HEK293 (cell line): ENCODE measurements at regions not wholly inside any gene's neighbourhood (a gene's known extent, or its start where the extent isn't known, plus 50 kb on each side); places are given as distances from the start of the nearest gene placed in this dataset.

Experiments
- GLIS2 ChIP-seq: fragments of 450-650 bp; formaldehyde crosslinking; IDR thresholded peaks from 2 replicates; pipeline ENCODE4 v1.5.1; 2016; ENCODE audit warnings: missing biosample characterization, missing genetic modification characterization
- ZNF416 ChIP-seq: fragments of 450-650 bp; formaldehyde crosslinking; IDR thresholded peaks from 2 replicates; pipeline ENCODE4 v1.5.1; 2016; ENCODE audit warnings: missing biosample characterization, missing genetic modification characterization
- ZNF645 ChIP-seq: fragments of 450-650 bp; formaldehyde crosslinking; IDR thresholded peaks from 2 replicates; pipeline ENCODE4; 2016; ENCODE audit warnings: missing biosample characterization, missing genetic modification characterization
- TF ChIP-seq, protein P1 (sequence below): fragments of 450-650 bp; formaldehyde crosslinking; IDR thresholded peaks from 2 replicates; pipeline ENCODE4 v1.5.1; 2016; ENCODE audit warnings: missing biosample characterization, missing genetic modification characterization
- TF ChIP-seq, protein P2 (sequence below): fragments of 450-650 bp; formaldehyde crosslinking; IDR thresholded peaks from 2 replicates; pipeline ENCODE4 v1.5.1; 2016; ENCODE audit warnings: missing biosample characterization, missing genetic modification characterization

GRCh38 chr4:38203609-38204008, 243.4 kb downstream of the PTTG2 start:
- TF ChIP-seq, protein P1, sequence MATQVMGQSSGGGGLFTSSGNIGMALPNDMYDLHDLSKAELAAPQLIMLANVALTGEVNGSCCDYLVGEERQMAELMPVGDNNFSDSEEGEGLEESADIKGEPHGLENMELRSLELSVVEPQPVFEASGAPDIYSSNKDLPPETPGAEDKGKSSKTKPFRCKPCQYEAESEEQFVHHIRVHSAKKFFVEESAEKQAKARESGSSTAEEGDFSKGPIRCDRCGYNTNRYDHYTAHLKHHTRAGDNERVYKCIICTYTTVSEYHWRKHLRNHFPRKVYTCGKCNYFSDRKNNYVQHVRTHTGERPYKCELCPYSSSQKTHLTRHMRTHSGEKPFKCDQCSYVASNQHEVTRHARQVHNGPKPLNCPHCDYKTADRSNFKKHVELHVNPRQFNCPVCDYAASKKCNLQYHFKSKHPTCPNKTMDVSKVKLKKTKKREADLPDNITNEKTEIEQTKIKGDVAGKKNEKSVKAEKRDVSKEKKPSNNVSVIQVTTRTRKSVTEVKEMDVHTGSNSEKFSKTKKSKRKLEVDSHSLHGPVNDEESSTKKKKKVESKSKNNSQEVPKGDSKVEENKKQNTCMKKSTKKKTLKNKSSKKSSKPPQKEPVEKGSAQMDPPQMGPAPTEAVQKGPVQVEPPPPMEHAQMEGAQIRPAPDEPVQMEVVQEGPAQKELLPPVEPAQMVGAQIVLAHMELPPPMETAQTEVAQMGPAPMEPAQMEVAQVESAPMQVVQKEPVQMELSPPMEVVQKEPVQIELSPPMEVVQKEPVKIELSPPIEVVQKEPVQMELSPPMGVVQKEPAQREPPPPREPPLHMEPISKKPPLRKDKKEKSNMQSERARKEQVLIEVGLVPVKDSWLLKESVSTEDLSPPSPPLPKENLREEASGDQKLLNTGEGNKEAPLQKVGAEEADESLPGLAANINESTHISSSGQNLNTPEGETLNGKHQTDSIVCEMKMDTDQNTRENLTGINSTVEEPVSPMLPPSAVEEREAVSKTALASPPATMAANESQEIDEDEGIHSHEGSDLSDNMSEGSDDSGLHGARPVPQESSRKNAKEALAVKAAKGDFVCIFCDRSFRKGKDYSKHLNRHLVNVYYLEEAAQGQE (tag by site-specific recombination) = no peak
- TF ChIP-seq GLIS2 (no peak), ZNF416 (tag by site-specific recombination) (no peak), ZNF645 (tag by site-specific recombination) (no peak)
- TF ChIP-seq, protein P2, sequence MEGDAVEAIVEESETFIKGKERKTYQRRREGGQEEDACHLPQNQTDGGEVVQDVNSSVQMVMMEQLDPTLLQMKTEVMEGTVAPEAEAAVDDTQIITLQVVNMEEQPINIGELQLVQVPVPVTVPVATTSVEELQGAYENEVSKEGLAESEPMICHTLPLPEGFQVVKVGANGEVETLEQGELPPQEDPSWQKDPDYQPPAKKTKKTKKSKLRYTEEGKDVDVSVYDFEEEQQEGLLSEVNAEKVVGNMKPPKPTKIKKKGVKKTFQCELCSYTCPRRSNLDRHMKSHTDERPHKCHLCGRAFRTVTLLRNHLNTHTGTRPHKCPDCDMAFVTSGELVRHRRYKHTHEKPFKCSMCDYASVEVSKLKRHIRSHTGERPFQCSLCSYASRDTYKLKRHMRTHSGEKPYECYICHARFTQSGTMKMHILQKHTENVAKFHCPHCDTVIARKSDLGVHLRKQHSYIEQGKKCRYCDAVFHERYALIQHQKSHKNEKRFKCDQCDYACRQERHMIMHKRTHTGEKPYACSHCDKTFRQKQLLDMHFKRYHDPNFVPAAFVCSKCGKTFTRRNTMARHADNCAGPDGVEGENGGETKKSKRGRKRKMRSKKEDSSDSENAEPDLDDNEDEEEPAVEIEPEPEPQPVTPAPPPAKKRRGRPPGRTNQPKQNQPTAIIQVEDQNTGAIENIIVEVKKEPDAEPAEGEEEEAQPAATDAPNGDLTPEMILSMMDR (tag by site-specific recombination) = no peak
